ENCODE measurements at regions not wholly inside any gene's neighbourhood (a gene's known extent, or its start where the extent isn't known, plus 50 kb on each side); places are given as distances from the start of the nearest gene placed in this dataset.

GRCh38 chr6:113445201-113445600 lies 411.9 kb upstream of the MARCKS start:
- Histone ChIP-seq H3K27me3 (replicated peaks; ENCODE audit: insufficient read depth, low read length) (no peaks in the 10 kb centered on the region), H3K36me3 (replicated peaks; ENCODE audit: insufficient read depth, low read length) (no peaks in the 10 kb centered on the region), H2AFZ (ENCODE audit: low read length) (no peak overlapping the region), H3F3A (ENCODE audit: insufficient read depth, low read length) (no peaks in the 10 kb centered on the region), H3K4me3 (ENCODE audit: low read length) (no peak overlapping the region), H3K27ac (ENCODE audit: low read length) (no peak overlapping the region), H3K4me1 (ENCODE audit: low read length) (no peaks in the 10 kb centered on the region), H4K20me1 (ENCODE audit: insufficient read depth, low read length) (no peaks in the 10 kb centered on the region), H3K9ac (ENCODE audit: low read length) (no peak overlapping the region), H3K4me2 (ENCODE audit: low read depth, low read length) (no peak overlapping the region), H3K9me3 (replicated peaks; ENCODE audit: insufficient read depth, low read length) (no peaks in the 10 kb centered on the region), H3K9me2 (replicated peaks; ENCODE audit: insufficient read depth, low read length) (no peaks in the 10 kb centered on the region), H3K79me2 (ENCODE audit: low read length) (no peaks in the 10 kb centered on the region)
- no peak for DNase-seq
- TF ChIP-seq CTCF (IDR thresholded peaks at IDR 0.05; ENCODE audit: low read length): no peak
- TF ChIP-seq EZH2phosphoT487 (IDR thresholded peaks at IDR 0.05; ENCODE audit: low read length): no peak
- no peak for TF ChIP-seq EZH2 (optimal IDR thresholded peaks at IDR 0.05; ENCODE audit: low read depth, low read length)

- Histone ChIP-seq H2AFZ (ENCODE audit: low read length) (no peak overlapping the region), H3K9me2 (replicated peaks; ENCODE audit: insufficient read depth, low read length) (no peaks in the 10 kb centered on the region), H3K27ac (ENCODE audit: low read length) (no peak overlapping the region), H3K79me2 (ENCODE audit: low read length) (no peaks in the 10 kb centered on the region), H4K20me1 (ENCODE audit: insufficient read depth, low read length) (no peaks in the 10 kb centered on the region), H3F3A (ENCODE audit: insufficient read depth, low read length) (no peaks in the 10 kb centered on the region), H3K9ac (ENCODE audit: low read length) (no peak overlapping the region), H3K9me3 (replicated peaks; ENCODE audit: insufficient read depth, low read length) (no peaks in the 10 kb centered on the region), H3K4me2 (ENCODE audit: low read depth, low read length) (no peak overlapping the region), H3K36me3 (replicated peaks; ENCODE audit: insufficient read depth, low read length) (no peaks in the 10 kb centered on the region), H3K27me3 (replicated peaks; ENCODE audit: insufficient read depth, low read length) (no peaks in the 10 kb centered on the region), H3K4me3 (ENCODE audit: low read length) (no peak overlapping the region), H3K4me1 (ENCODE audit: low read length) (no peaks in the 10 kb centered on the region)
- no peak for DNase-seq
- TF ChIP-seq EZH2 (optimal IDR thresholded peaks at IDR 0.05; ENCODE audit: low read depth, low read length) (no peak), EZH2phosphoT487 (IDR thresholded peaks at IDR 0.05; ENCODE audit: low read length) (no peak), CTCF (IDR thresholded peaks at IDR 0.05; ENCODE audit: low read length) (no peak)
Observed at GRCh38 chr6:113447088-113447831, 409.9 kb upstream of the MARCKS start.

- no peak for DNase-seq
- H3K4me3 ChIP-seq (ENCODE audit: low read length): no peak overlapping the region
- no peak overlapping the region for H3K4me2 ChIP-seq (ENCODE audit: low read depth, low read length)
- no peaks in the 10 kb centered on the region for H3K27me3 ChIP-seq (replicated peaks; ENCODE audit: insufficient read depth, low read length)
- no peaks in the 10 kb centered on the region for H3K79me2 ChIP-seq (ENCODE audit: low read length)
- TF ChIP-seq CTCF (IDR thresholded peaks at IDR 0.05; ENCODE audit: low read length) (no peak), EZH2 (optimal IDR thresholded peaks at IDR 0.05; ENCODE audit: low read depth, low read length) (no peak), EZH2phosphoT487 (IDR thresholded peaks at IDR 0.05; ENCODE audit: low read length) (no peak)
- H3K36me3 ChIP-seq (replicated peaks; ENCODE audit: insufficient read depth, low read length): no peaks in the 10 kb centered on the region
- no peaks in the 10 kb centered on the region for H4K20me1 ChIP-seq (ENCODE audit: insufficient read depth, low read length)
- no peak overlapping the region for H2AFZ ChIP-seq (ENCODE audit: low read length)
- no peaks in the 10 kb centered on the region for H3K9me2 ChIP-seq (replicated peaks; ENCODE audit: insufficient read depth, low read length)
- H3K27ac ChIP-seq (ENCODE audit: low read length): no peak overlapping the region
- no peaks in the 10 kb centered on the region for H3K9me3 ChIP-seq (replicated peaks; ENCODE audit: insufficient read depth, low read length)
- H3K9ac ChIP-seq (ENCODE audit: low read length): no peak overlapping the region
- H3K4me1 ChIP-seq (ENCODE audit: low read length): no peaks in the 10 kb centered on the region
- H3F3A ChIP-seq (ENCODE audit: insufficient read depth, low read length): no peaks in the 10 kb centered on the region
Observed at GRCh38 chr6:113449051-113449450, 408.1 kb upstream of the MARCKS start.

Measured in MM.1S (cell line).